Kidney epithelial cell (primary cell): ENCODE measurements at regions not wholly inside any gene's neighbourhood (a gene's known extent, or its start where the extent isn't known, plus 50 kb on each side); places are given as distances from the start of the nearest gene placed in this dataset.

Source experiments
- DNase-seq: peaks from one replicate; pipeline ENCODE4 v3.0.0-alpha.2; 2010; ENCODE audit warnings: low read depth
- H3K27me3 ChIP-seq: 2 replicates; pipeline ENCODE4 v1.6.0; 2011; ENCODE audit warnings: low read length; ENCODE audit not compliant: control insufficient read depth, insufficient read depth
- H3K36me3 ChIP-seq: 2 replicates; pipeline ENCODE4 v1.5.1; 2011; ENCODE audit warnings: low read length; ENCODE audit not compliant: control insufficient read depth, insufficient read depth
- H3K4me3 ChIP-seq: 2 replicates; pipeline ENCODE4 v1.5.1; 2011; ENCODE audit warnings: low read depth, mild to moderate bottlenecking, control low read depth, low read length
- TF ChIP-seq, protein P1 (sequence below): IDR thresholded peaks from 2 replicates; pipeline ENCODE4 v1.5.1; 2011; ENCODE audit warnings: mild to moderate bottlenecking, moderate library complexity, low read length, control low read depth, inconsistent platforms; ENCODE audit not compliant: insufficient read depth, poor library complexity, severe bottlenecking

GRCh38 chr4:133647206-133647605 lies 498.1 kb downstream of the PCDH10 start:
- DNase-seq = no peak
- TF ChIP-seq, protein P1, sequence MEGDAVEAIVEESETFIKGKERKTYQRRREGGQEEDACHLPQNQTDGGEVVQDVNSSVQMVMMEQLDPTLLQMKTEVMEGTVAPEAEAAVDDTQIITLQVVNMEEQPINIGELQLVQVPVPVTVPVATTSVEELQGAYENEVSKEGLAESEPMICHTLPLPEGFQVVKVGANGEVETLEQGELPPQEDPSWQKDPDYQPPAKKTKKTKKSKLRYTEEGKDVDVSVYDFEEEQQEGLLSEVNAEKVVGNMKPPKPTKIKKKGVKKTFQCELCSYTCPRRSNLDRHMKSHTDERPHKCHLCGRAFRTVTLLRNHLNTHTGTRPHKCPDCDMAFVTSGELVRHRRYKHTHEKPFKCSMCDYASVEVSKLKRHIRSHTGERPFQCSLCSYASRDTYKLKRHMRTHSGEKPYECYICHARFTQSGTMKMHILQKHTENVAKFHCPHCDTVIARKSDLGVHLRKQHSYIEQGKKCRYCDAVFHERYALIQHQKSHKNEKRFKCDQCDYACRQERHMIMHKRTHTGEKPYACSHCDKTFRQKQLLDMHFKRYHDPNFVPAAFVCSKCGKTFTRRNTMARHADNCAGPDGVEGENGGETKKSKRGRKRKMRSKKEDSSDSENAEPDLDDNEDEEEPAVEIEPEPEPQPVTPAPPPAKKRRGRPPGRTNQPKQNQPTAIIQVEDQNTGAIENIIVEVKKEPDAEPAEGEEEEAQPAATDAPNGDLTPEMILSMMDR = no peak
- H3K4me3 ChIP-seq = no peak overlapping the region
- no peaks in the 10 kb centered on the region for H3K27me3 ChIP-seq
- H3K36me3 ChIP-seq = no peaks in the 10 kb centered on the region

DNA sequence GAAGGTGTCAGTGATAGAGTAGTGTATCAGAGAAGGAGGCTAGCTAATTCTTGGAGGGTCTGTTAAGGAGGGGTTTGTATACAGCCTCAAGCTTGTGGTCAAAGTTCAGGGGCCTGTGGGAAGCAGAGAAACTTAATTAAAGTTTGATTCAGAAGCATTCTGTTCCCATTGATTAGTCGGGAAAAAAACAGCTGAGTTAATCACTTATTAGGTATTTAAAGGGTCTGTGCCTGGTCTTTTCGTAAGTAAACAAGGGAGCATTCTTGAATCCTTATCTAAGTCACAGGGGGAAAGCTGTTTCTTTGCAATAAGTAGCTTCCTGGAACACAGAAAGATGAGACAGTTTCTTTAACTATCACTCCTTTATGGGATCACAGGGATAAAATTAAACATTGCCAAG lies 492.1 kb downstream of the PCDH10 start:
- TF ChIP-seq, protein P1 = no peak
- H3K27me3 ChIP-seq = no peaks in the 10 kb centered on the region
- no peak overlapping the region for H3K4me3 ChIP-seq
- H3K36me3 ChIP-seq = no peaks in the 10 kb centered on the region
- DNase-seq = no peak

DNA sequence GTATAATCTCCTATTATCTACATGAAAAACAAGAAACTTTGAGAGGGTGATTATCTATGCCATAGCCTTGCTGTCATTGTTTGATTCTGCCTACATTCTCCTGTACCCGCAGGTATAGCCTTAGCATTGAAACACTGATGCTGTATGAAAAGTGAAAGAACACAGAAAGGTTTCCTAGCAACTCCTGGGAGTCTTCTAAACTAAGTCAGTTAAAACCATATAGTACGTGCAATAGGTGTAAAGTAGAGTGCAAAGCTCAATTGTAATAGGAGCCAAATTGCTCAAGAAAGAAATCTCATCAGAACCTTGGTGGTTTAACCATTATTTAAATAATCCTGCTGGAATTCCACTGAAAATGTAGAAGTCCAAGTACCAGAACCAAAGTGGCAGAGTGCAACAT lies 489.7 kb downstream of the PCDH10 start:
- H3K27me3 ChIP-seq = no peaks in the 10 kb centered on the region

GRCh38 chr4:133637161-133637560 lies 488.1 kb downstream of the PCDH10 start:
- Histone ChIP-seq H3K36me3 (no peaks in the 10 kb centered on the region), H3K27me3 (no peaks in the 10 kb centered on the region), H3K4me3 (no peak overlapping the region)
- DNase-seq = no peak
- TF ChIP-seq, protein P1 = no peak

More for the DNA sequence above, 489.7 kb downstream of the PCDH10 start:
- no peaks in the 10 kb centered on the region for H3K36me3 ChIP-seq
- DNase-seq = no peak
- TF ChIP-seq, protein P1 = no peak
- no peak overlapping the region for H3K4me3 ChIP-seq

DNA sequence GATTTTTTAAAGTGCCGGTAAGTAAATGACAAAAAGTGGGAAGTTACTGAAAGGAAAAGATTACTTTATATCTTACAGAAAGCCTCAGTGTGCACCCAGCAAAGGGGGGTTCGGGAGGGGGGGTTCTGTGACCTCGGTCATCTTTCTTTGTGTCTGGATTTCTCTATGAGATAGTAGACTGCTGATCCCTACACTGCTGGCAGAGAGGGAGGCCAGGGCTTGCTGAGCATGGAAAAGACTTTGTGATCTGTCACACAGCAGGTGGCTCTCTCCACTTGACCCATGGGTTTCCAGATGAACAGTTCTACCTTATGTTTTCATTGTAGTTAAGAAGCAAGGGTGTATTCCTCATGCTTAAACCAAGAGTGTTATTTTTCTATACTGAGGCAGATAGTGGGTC lies 475.6 kb downstream of the PCDH10 start:
- DNase-seq = no peak
- no peaks in the 10 kb centered on the region for H3K36me3 ChIP-seq
- TF ChIP-seq, protein P1 = no peak
- no peaks in the 10 kb centered on the region for H3K27me3 ChIP-seq
- H3K4me3 ChIP-seq = no peak overlapping the region

DNA sequence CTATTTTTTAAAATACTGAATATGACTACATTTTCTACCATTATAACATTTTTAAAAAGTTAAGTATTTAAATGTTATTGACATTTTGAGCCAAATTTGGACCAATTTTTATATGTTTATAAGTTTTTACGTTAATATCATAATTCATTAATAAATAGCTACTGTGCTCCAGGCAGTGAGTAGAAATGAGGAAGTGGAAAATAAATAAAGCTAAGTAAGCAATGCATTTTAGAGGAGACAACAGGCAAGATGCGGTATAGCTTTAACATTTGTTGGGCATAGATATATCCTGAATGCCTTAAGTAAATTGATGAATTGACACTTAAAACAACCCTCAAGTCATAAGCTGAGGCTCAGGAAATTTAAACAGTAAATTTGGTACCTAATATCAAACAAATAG lies 474.8 kb downstream of the PCDH10 start:
- DNase-seq = no peak
- TF ChIP-seq, protein P1 = no peak
- H3K4me3 ChIP-seq = no peak overlapping the region
- no peaks in the 10 kb centered on the region for H3K36me3 ChIP-seq
- no peaks in the 10 kb centered on the region for H3K27me3 ChIP-seq
